MG63 (cell line): ENCODE measurements at regions not wholly inside any gene's neighbourhood (a gene's known extent, or its start where the extent isn't known, plus 50 kb on each side); places are given as distances from the start of the nearest gene placed in this dataset.
"Not testable (repeated sequence)": the region's sequence is repeated elsewhere in the genome, so short reads cannot be mapped to it uniquely, and the experiment has no call there.

Source experiments
- DNase-seq: peaks from one replicate; pipeline ENCODE4 v3.0.0-alpha.2; 2020
- H3K27me3 ChIP-seq: fragments of 250-450 bp; sonication (Bioruptor Pico); 2 replicates; pipeline ENCODE4 v1.5.1; 2020; ENCODE audit warnings: mild to moderate bottlenecking, moderate library complexity
- H3K36me3 ChIP-seq: fragments of 250-450 bp; sonication (Bioruptor Pico); 2 replicates; pipeline ENCODE4 v1.5.1; 2020; ENCODE audit warnings: mild to moderate bottlenecking, moderate library complexity
- H3K4me3 ChIP-seq: fragments of 250-450 bp; sonication (Bioruptor Pico); 2 replicates; pipeline ENCODE4 v1.5.1; 2020; ENCODE audit warnings: mild to moderate bottlenecking, moderate library complexity
- H3K9me3 ChIP-seq: fragments of 250-450 bp; sonication (Bioruptor Pico); 2 replicates; pipeline ENCODE4 v1.5.1; 2020; ENCODE audit warnings: mild to moderate bottlenecking, moderate library complexity

- H3K27me3 ChIP-seq = no peaks in the 10 kb centered on the region
- H3K36me3 ChIP-seq = no peaks in the 10 kb centered on the region
- H3K4me3 ChIP-seq = no peak overlapping the region
- no peak for DNase-seq
- H3K9me3 ChIP-seq = peaks cover 9% of the 10 kb centered on the region
These were observed 216.1 kb downstream of the SLITRK1 start for GRCh38 chr13:83666141-83666540.

DNA sequence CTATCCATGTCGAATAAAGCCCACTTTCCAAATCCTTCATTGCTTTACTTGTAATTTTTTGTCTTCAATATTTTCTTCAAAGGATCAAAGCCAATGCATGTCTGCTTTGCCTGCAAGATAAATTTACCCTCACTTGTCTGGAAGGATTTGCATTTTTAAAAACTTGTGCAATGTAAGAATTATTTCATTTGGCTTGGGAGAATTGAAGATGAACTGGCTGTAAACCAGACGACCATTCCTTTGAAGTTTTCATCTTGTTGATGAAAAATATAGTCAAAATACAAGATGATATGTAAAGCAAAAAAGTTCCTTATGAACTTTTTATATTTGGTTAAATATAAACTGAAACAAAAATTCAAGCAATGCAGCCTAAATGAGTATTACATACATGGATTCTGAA lies 225.0 kb downstream of the SLITRK1 start:
- no peak overlapping the region for H3K4me3 ChIP-seq
- DNase-seq = no peak
- H3K9me3 ChIP-seq = peaks cover 5% of the 10 kb centered on the region
- H3K27me3 ChIP-seq = no peaks in the 10 kb centered on the region
- H3K36me3 ChIP-seq = no peaks in the 10 kb centered on the region

DNA sequence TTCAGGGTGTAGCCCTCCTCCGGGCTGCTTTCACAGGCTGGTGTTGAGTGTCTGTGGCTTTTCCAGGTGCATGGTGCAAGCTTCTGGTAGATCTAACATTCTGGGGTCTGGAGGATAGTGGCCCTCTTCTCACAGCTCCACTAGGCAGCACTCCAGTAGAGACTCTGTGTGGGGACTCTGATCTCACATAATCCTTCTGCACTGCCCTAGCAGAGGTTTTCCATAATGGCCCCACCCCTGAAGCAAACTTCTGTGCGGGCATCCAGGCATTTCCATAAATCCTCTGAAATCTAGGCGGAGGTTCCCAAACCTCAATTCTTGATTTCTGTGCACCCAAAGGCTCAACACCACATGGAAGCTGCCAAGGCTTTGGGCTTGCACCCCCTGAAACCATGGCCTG lies 239.7 kb downstream of the SLITRK1 start:
- not testable (repeated sequence) for H3K4me3 ChIP-seq, DNase-seq, H3K27me3 ChIP-seq, H3K9me3 ChIP-seq, H3K36me3 ChIP-seq

DNA sequence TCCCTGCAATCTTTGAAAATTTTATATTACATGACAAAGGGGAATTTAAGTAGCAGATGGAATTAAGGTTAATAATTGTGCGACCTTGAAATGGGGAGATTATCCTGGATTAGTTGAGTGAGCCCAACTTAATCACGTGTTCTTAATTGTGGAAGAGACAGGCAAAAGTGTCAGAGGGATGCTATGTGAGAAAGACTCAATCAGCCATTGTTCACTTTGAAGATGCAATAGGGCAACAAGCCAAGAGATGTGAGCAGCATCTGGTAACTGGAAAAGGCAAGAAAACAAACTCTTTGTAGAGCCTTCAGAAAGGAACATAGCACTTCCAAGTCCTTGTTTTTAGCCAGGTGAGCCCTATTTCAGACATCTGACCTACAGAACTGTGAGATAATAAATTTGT lies 247.7 kb downstream of the SLITRK1 start:
- no peak overlapping the region for H3K4me3 ChIP-seq
- no peaks in the 10 kb centered on the region for H3K27me3 ChIP-seq
- DNase-seq = no peak
- no peaks in the 10 kb centered on the region for H3K36me3 ChIP-seq
- H3K9me3 ChIP-seq = 0 out of 2 replicates have a peak, but pooled peaks cover 2% of the 10 kb centered on the region

DNA sequence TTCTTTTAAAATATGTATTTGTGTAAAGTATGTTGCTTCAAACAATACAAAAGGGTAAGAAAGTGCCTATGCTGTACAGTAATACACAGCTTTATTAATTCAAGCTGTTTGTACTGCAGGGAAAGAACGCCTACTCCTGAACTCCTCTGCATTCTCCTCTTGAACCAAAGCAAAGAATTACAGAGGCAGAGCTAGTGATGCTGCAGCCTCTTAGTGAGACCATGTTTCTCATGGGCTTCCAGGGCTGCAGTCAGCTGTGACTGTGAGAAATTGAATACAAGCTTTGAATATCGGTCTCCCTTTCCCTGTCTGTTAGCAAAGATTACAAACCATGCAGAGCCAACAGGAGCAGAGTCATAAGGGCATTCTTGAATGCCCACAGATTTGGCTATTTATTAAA lies 248.5 kb downstream of the SLITRK1 start:
- no peaks in the 10 kb centered on the region for H3K27me3 ChIP-seq
- 0 out of 2 replicates have a peak, but pooled peaks cover 2% of the 10 kb centered on the region for H3K9me3 ChIP-seq
- no peak overlapping the region for H3K4me3 ChIP-seq
- no peaks in the 10 kb centered on the region for H3K36me3 ChIP-seq
- DNase-seq = no peak

- H3K9me3 ChIP-seq = peaks cover 8% of the 10 kb centered on the region; the same call in 1 of the 2 replicates
- DNase-seq = no peak
- H3K27me3 ChIP-seq = no peaks in the 10 kb centered on the region
- H3K36me3 ChIP-seq = no peaks in the 10 kb centered on the region
- H3K4me3 ChIP-seq = no peak overlapping the region
These were observed 259.9 kb downstream of the SLITRK1 start for GRCh38 chr13:83622422-83622784.

DNA sequence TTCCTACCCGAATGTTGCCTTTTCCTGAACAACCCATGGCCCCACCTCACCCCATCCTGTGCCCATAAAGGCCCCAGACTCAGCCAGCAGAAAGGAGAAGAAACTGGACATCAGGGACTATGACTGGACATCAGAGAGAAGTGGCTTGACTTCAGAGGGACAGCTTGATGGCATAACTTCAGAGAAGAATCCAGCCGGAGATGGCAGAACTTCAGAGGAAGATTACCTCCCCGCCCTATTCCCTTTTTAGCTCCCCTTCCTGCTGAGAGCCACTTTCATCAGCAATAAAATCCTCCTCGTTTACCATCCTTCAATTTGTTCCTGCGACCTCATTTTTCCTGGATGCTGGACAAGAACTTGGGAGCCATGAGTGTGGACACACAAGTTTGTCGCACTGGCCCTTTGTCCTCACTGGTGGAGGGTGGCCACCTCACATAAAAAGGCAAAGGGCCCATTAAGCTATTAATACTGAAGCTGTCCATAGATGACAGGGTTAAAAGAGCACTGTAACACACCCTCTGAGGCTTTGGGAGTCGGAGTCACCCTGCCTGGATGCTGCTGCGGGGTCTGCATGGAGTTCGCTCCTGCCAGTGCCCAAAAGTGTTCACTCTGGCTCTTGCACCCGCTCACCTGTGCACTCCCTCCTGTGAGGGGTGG lies 260.4 kb downstream of the SLITRK1 start:
- H3K27me3 ChIP-seq = no peaks in the 10 kb centered on the region
- H3K4me3 ChIP-seq = no peak overlapping the region
- no peaks in the 10 kb centered on the region for H3K36me3 ChIP-seq
- peaks cover 8% of the 10 kb centered on the region; the same call in 1 of the 2 replicates for H3K9me3 ChIP-seq
- no peak for DNase-seq

DNA sequence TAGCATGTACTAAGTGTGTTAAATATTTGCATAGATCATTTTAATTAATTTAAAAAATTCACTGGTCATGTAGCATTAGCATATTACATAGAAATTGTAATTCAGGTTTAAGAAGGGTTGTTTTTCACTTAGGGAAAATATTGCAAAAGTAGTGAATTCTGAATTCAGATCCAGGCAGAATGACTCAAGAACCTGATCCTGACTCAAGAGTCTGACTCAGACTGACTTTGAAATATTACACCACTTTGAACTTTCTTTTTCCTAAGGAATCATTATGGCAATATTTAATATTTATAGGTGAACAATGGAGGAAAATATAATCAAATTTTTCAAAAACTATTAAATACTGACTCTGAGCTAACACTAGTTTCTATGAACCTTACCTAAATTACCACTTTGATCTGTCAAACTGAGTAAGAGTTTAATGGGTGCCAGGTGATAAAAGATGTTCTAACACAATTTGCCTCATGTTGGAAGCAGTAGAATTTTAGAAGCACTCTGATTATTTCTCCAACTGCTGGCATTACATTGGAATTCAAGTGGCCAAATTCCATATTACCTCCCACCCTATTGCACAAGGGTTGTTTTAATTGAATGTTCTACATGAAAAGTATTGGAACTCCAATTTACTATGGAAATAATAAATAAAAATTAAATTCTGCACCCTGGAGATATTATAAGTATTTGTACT lies 261.6 kb downstream of the SLITRK1 start:
- Histone ChIP-seq H3K36me3 (no peaks in the 10 kb centered on the region), H3K9me3 (peaks cover 8% of the 10 kb centered on the region; the same call in 1 of the 2 replicates), H3K27me3 (no peaks in the 10 kb centered on the region), H3K4me3 (no peak overlapping the region)
- no peak for DNase-seq

- peak; percentile 26 for DNase-seq
- Histone ChIP-seq H3K9me3 (peaks cover 10% of the 10 kb centered on the region; the same call in 1 of the 2 replicates), H3K27me3 (no peaks in the 10 kb centered on the region), H3K4me3 (no peak overlapping the region), H3K36me3 (no peaks in the 10 kb centered on the region)
These were observed 263.3 kb downstream of the SLITRK1 start for GRCh38 chr13:83618966-83619365.

- Histone ChIP-seq H3K4me3 (no peak overlapping the region), H3K36me3 (no peaks in the 10 kb centered on the region), H3K27me3 (no peaks in the 10 kb centered on the region), H3K9me3 (0 out of 2 replicates have a peak, but pooled peaks cover 4% of the 10 kb centered on the region)
- DNase-seq = no peak
These were observed 268.8 kb downstream of the SLITRK1 start for GRCh38 chr13:83613524-83613923.

GRCh38 chr13:83601539-83601938 lies 280.7 kb downstream of the SLITRK1 start:
- Histone ChIP-seq H3K27me3 (no peaks in the 10 kb centered on the region), H3K9me3 (no peaks in the 10 kb centered on the region), H3K36me3 (no peaks in the 10 kb centered on the region)

GRCh38 chr13:83592095-83592494 lies 290.2 kb downstream of the SLITRK1 start:
- Histone ChIP-seq H3K9me3 (peaks cover 2% of the 10 kb centered on the region; the same call in 1 of the 2 replicates), H3K36me3 (no peaks in the 10 kb centered on the region), H3K4me3 (no peak overlapping the region), H3K27me3 (no peaks in the 10 kb centered on the region)
- DNase-seq = no peak

More at GRCh38 chr13:83601539-83601938, 280.7 kb downstream of the SLITRK1 start:
- H3K4me3 ChIP-seq = no peak overlapping the region
- DNase-seq = no peak

- Histone ChIP-seq H3K27me3 (no peaks in the 10 kb centered on the region), H3K36me3 (no peaks in the 10 kb centered on the region), H3K9me3 (0 out of 2 replicates have a peak, but pooled peaks cover 2% of the 10 kb centered on the region), H3K4me3 (no peak overlapping the region)
- no peak for DNase-seq
These were observed 292.5 kb downstream of the SLITRK1 start for GRCh38 chr13:83589814-83590213.

DNA sequence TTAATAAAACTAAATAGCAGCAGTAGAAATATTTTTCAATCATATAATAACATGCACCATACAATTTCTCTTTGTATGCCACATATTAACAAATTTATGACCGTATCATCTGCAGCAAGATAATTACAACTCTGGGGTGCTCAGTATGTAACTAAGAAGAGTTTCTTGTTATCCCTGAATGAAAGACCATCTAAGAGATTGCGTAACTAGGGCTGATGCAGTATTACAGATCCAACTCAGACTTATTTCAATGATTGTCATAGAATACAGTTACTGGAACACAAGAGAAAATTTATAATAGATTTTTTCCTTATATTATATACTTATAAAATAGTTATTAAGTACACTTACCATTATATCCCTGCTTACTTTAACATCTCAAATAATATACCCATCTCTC lies 305.1 kb downstream of the SLITRK1 start:
- DNase-seq = no peak
- no peaks in the 10 kb centered on the region for H3K27me3 ChIP-seq
- H3K36me3 ChIP-seq = no peaks in the 10 kb centered on the region
- H3K4me3 ChIP-seq = no peak overlapping the region
- H3K9me3 ChIP-seq = no peaks in the 10 kb centered on the region

DNA sequence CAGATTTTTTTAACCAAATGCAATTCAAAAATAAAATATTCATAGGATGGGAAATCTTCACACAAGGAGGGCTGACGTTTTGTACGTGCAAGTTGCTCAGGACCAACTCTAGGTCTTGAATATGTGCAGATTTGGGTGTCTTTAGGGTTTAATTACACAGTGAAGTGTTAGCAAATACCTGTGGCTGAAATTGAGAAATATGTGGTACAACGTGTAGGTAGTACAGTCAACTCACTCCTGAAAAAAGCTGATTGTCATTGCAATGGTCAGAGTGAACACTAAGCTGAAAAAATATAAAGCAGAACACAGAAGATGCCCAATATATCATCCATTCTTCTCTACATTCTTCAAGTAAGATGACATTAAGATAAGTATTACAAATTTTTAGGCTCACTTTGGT lies 314.3 kb downstream of the SLITRK1 start:
- DNase-seq = no peak
- Histone ChIP-seq H3K4me3 (no peak overlapping the region), H3K27me3 (no peaks in the 10 kb centered on the region), H3K9me3 (no peaks in the 10 kb centered on the region), H3K36me3 (no peaks in the 10 kb centered on the region)

- Histone ChIP-seq H3K36me3 (no peaks in the 10 kb centered on the region), H3K9me3 (no peaks in the 10 kb centered on the region), H3K27me3 (no peaks in the 10 kb centered on the region), H3K4me3 (no peak overlapping the region)
- no peak for DNase-seq
These were observed 318.8 kb downstream of the SLITRK1 start for GRCh38 chr13:83563499-83563898.

GRCh38 chr13:83557845-83558244 lies 324.4 kb downstream of the SLITRK1 start:
- no peak for DNase-seq
- no peaks in the 10 kb centered on the region for H3K9me3 ChIP-seq
- no peaks in the 10 kb centered on the region for H3K36me3 ChIP-seq
- no peak overlapping the region for H3K4me3 ChIP-seq
- no peaks in the 10 kb centered on the region for H3K27me3 ChIP-seq

DNA sequence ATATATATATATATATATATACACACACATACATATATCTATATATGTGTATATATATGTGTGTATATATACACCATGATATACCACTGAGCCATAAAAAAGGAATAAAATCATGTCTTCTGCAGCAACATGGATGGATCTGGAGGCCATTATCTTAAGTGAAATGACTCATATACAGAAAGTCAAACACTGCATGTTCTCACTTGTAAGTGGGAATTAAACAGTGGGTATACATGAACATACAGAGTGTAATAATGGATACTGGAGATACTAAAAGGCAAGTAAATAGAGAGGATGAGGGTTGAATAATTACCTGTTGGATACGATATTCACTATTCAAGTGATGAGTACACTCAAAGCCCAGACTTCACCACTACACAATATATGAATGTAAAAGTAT lies 332.6 kb downstream of the SLITRK1 start:
- DNase-seq = no peak
- no peak overlapping the region for H3K4me3 ChIP-seq
- H3K9me3 ChIP-seq = peaks cover 3% of the 10 kb centered on the region
- H3K27me3 ChIP-seq = no peaks in the 10 kb centered on the region
- H3K36me3 ChIP-seq = no peaks in the 10 kb centered on the region
